Epithelial cell of proximal tubule (primary cell): ENCODE measurements at regions not wholly inside any gene's neighbourhood (a gene's known extent, or its start where the extent isn't known, plus 50 kb on each side); places are given as distances from the start of the nearest gene placed in this dataset.

ENCODE experiments used
- DNase-seq: peaks from one replicate; pipeline ENCODE4 v3.0.0-alpha.2; 2011; ENCODE audit warnings: low read depth
- H3K4me3 ChIP-seq: 2 replicates; pipeline ENCODE4 v1.5.1; 2011; ENCODE audit warnings: low read depth, mild to moderate bottlenecking, low read length
- TF ChIP-seq, protein P1 (sequence below): conservative IDR thresholded peaks from 2 replicates; pipeline ENCODE4 v1.5.1; 2012; ENCODE audit warnings: low read depth, mild to moderate bottlenecking, low read length

DNA sequence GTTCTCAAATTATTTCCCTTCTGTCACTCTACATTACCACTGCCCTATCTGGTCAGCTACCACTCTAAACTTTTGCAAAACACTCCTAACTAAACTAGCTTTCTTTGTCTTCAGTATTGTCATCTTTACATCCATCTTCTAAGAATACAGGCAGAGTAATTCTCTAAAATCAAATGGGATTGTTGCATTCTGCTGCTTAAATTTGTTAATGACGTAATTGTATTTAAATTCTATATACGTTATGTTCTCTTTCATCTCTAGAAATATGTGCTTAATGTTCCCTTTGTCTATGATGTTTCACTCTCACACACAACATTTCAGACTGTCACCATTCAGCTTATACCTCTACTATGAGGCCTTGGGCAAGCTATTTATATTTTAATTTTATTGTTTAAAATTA, 1041.1 kb upstream of the POU3F4 start:
- TF ChIP-seq, protein P1, sequence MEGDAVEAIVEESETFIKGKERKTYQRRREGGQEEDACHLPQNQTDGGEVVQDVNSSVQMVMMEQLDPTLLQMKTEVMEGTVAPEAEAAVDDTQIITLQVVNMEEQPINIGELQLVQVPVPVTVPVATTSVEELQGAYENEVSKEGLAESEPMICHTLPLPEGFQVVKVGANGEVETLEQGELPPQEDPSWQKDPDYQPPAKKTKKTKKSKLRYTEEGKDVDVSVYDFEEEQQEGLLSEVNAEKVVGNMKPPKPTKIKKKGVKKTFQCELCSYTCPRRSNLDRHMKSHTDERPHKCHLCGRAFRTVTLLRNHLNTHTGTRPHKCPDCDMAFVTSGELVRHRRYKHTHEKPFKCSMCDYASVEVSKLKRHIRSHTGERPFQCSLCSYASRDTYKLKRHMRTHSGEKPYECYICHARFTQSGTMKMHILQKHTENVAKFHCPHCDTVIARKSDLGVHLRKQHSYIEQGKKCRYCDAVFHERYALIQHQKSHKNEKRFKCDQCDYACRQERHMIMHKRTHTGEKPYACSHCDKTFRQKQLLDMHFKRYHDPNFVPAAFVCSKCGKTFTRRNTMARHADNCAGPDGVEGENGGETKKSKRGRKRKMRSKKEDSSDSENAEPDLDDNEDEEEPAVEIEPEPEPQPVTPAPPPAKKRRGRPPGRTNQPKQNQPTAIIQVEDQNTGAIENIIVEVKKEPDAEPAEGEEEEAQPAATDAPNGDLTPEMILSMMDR = no peak
- no peak for DNase-seq

More for the DNA sequence above, 1041.1 kb upstream of the POU3F4 start:
- no peak overlapping the region for H3K4me3 ChIP-seq
